Upper lobe of left lung (tissue), 6 donors: ENCODE measurements at regions not wholly inside any gene's neighbourhood (a gene's known extent, or its start where the extent isn't known, plus 50 kb on each side); places are given as distances from the start of the nearest gene placed in this dataset.

ENCODE experiments used
- ATAC-seq, 2 donors: fragments of 200-7000 bp; cut with Tn5 transposase; one replicate each; pipeline ENCODE4 v1.9.1; 2022; ENCODE audit warnings: mild to moderate bottlenecking in 2 of 2, moderate library complexity in 2 of 2; ENCODE audit not compliant: low FRiP score in 2 of 2
- DNase-seq, 2 donors: peaks; one replicate each; pipeline ENCODE4 v3.0.0-alpha.2; 2019 to 2020
- H3K27ac ChIP-seq, 4 donors: fragments of 200-600 bp; sonication (generic); one replicate each; pipeline ENCODE4 v1.5.1; 2016 to 2019
- H3K27me3 ChIP-seq, 4 donors: fragments of 200-600 bp; sonication (generic); one replicate each; pipeline ENCODE4 v1.5.1; 2017 to 2019
- H3K36me3 ChIP-seq, 4 donors: fragments of 200-600 bp; sonication (generic); one replicate each; pipeline ENCODE4 v1.5.1; 2016 to 2019
- H3K4me1 ChIP-seq, 4 donors: fragments of 200-600 bp; sonication (generic); one replicate each; pipeline ENCODE4 v1.5.1; 2018 to 2019
- H3K4me3 ChIP-seq, 4 donors: fragments of 200-600 bp; sonication (generic); one replicate each; pipeline ENCODE4 v1.5.1; 2017 to 2019; ENCODE audit warnings: mild to moderate bottlenecking in 2 of 4, moderate library complexity in 1 of 4
- H3K9me3 ChIP-seq, 4 donors: fragments of 200-600 bp; sonication (generic); one replicate each; pipeline ENCODE4 v1.5.1; 2018 to 2019
- CTCF ChIP-seq, 6 experiments: fragments of 450-650 bp in 4 of 6; fragments of 200-600 bp in 2 of 6; sonication (generic) in 2 of 6; IDR thresholded peaks; one replicate each; pipeline ENCODE4 v1.5.1; 2016 to 2019; ENCODE audit warnings: antibody characterized with exemption in 6 of 6
- EP300 ChIP-seq, 4 donors: sonication (generic); formaldehyde crosslinking; IDR thresholded peaks; one replicate each; pipeline ENCODE4 v1.5.1; 2017; ENCODE audit warnings: antibody characterized with exemption in 4 of 4, control low read depth in 2 of 4
- POLR2A ChIP-seq, 4 donors: fragments of 450-650 bp; IDR thresholded peaks; one replicate each; pipeline ENCODE4 v1.5.1; 2016 to 2017; ENCODE audit warnings: antibody characterized with exemption in 4 of 4, mild to moderate bottlenecking in 2 of 4
- POLR2AphosphoS5 ChIP-seq, 2 donors: sonication (generic); formaldehyde crosslinking; IDR thresholded peaks; one replicate each; pipeline ENCODE4 v1.5.1; 2017; ENCODE audit warnings: antibody characterized with exemption in 2 of 2
- WGBS, 2 donors: methylation state at CpG; one replicate each; pipeline ENCODE4 v1.1.5; 2017 to 2018; 5-methylcytosine and 5-hydroxymethylcytosine counted together
- donor health status: DM: no; HTN: no; CAD: no; lungs with moderate emphysema.
- donor health status: DM: no; HTN: yes; CAD: no; lungs with severe emphysema.

- Histone ChIP-seq H3K27ac (no peak overlapping the region), H3K27me3 (no peaks in the 10 kb centered on the region), H3K4me1 (no peaks in the 10 kb centered on the region), H3K9me3 (no peaks in the 10 kb centered on the region), H3K36me3 (no peaks in the 10 kb centered on the region), H3K4me3 (no peak overlapping the region)
- WGBS, 2 donors, result 76 to 77% methylated on average over 5 of the region's 5 CpGs
- ATAC-seq, result no peak
- TF ChIP-seq CTCF (IDR thresholded peaks at IDR 0.05), result no peak
- DNase-seq, result no peak
Measured at GRCh38 chr15:47959617-47960413, 161.0 kb upstream of the SLC24A5 start.

GRCh38 chr15:47961401-47962090 is 159.2 kb upstream of the SLC24A5 start:
- no peak for TF ChIP-seq EP300 (IDR thresholded peaks at IDR 0.05)
- TF ChIP-seq CTCF (IDR thresholded peaks at IDR 0.05), result no peak
- TF ChIP-seq POLR2A (IDR thresholded peaks at IDR 0.05), result no peak
- TF ChIP-seq POLR2AphosphoS5 (IDR thresholded peaks at IDR 0.05), result no peak
- DNase-seq, result no peak
- H3K27me3 ChIP-seq, result no peaks in the 10 kb centered on the region
- no peaks in the 10 kb centered on the region for H3K9me3 ChIP-seq
- no peak overlapping the region for H3K4me3 ChIP-seq
- no peak for ATAC-seq
- 68 to 72% methylated on average over 9 of the region's 9 CpGs for WGBS, 2 donors
- H3K4me1 ChIP-seq, result no peaks in the 10 kb centered on the region
- H3K27ac ChIP-seq, result no peak overlapping the region
- no peaks in the 10 kb centered on the region for H3K36me3 ChIP-seq

GRCh38 chr15:47963265-47963664 is 157.5 kb upstream of the SLC24A5 start:
- H3K9me3 ChIP-seq, result no peaks in the 10 kb centered on the region
- TF ChIP-seq POLR2A (IDR thresholded peaks at IDR 0.05), result no peak
- no peak for TF ChIP-seq CTCF (IDR thresholded peaks at IDR 0.05)
- TF ChIP-seq POLR2AphosphoS5 (IDR thresholded peaks at IDR 0.05), result no peak
- no peak for TF ChIP-seq EP300 (IDR thresholded peaks at IDR 0.05)
- no peak for ATAC-seq
- no peaks in the 10 kb centered on the region for H3K4me1 ChIP-seq
- no peak overlapping the region for H3K4me3 ChIP-seq
- WGBS, 2 donors, result 66 to 79% methylated on average over 4 of the region's 4 CpGs
- no peaks in the 10 kb centered on the region for H3K36me3 ChIP-seq
- no peak overlapping the region for H3K27ac ChIP-seq
- H3K27me3 ChIP-seq, result no peaks in the 10 kb centered on the region
- no peak for DNase-seq

- 83 to 93% methylated on average over 2 of the region's 2 CpGs for WGBS, 2 donors
- DNase-seq, result no peak
- ATAC-seq, result no peak
- no peaks in the 10 kb centered on the region for H3K36me3 ChIP-seq
- TF ChIP-seq EP300 (IDR thresholded peaks at IDR 0.05) (no peak), POLR2A (IDR thresholded peaks at IDR 0.05) (no peak), CTCF (IDR thresholded peaks at IDR 0.05) (no peak), POLR2AphosphoS5 (IDR thresholded peaks at IDR 0.05) (no peak)
- no peaks in the 10 kb centered on the region for H3K27me3 ChIP-seq
- no peak overlapping the region for H3K4me3 ChIP-seq
- H3K9me3 ChIP-seq, result no peaks in the 10 kb centered on the region
- H3K27ac ChIP-seq, result no peak overlapping the region
- H3K4me1 ChIP-seq, result no peaks in the 10 kb centered on the region
Measured at GRCh38 chr15:47964229-47964628, 156.6 kb upstream of the SLC24A5 start.

GRCh38 chr15:47965297-47965696 is 155.5 kb upstream of the SLC24A5 start:
- WGBS, 2 donors, result 86 to 93% methylated on average over 4 of the region's 4 CpGs
- no peak for ATAC-seq

More at GRCh38 chr15:47965297-47965696, 155.5 kb upstream of the SLC24A5 start:
- Histone ChIP-seq H3K4me3 (no peak overlapping the region), H3K9me3 (no peaks in the 10 kb centered on the region), H3K27ac (no peak overlapping the region), H3K27me3 (no peaks in the 10 kb centered on the region), H3K4me1 (no peaks in the 10 kb centered on the region), H3K36me3 (no peaks in the 10 kb centered on the region)
- DNase-seq, result no peak
- TF ChIP-seq CTCF (IDR thresholded peaks at IDR 0.05) (no peak), POLR2AphosphoS5 (IDR thresholded peaks at IDR 0.05) (no peak), POLR2A (IDR thresholded peaks at IDR 0.05) (no peak), EP300 (IDR thresholded peaks at IDR 0.05) (no peak)
